ENCODE measurements at regions not wholly inside any gene's neighbourhood (a gene's known extent, or its start where the extent isn't known, plus 50 kb on each side); places are given as distances from the start of the nearest gene placed in this dataset.
"Not testable (repeated sequence)": the region's sequence is repeated elsewhere in the genome, so short reads cannot be mapped to it uniquely, and the experiment has no call there.

GRCh38 chr3:177490626-177491025 is 293.3 kb upstream of the TBL1XR1 start:
- H3K27ac ChIP-seq = no peak overlapping the region
- DNase-seq (ENCODE audit: low spot score) = no peak
- ChIA-PET POLR2A (ENCODE audit: low non-redundant PET) (no interaction called here), CTCF (no interaction called here)
- no peak for TF ChIP-seq CTCF (conservative IDR thresholded peaks at IDR 0.05; ENCODE audit: low read depth)

- ChIA-PET CTCF (no interaction called here), POLR2A (ENCODE audit: low non-redundant PET) (no interaction called here)
- no peak for TF ChIP-seq CTCF (conservative IDR thresholded peaks at IDR 0.05; ENCODE audit: low read depth)
- H3K27ac ChIP-seq = no peak overlapping the region
- no peak for DNase-seq (ENCODE audit: low spot score)
Observed at GRCh38 chr3:177491296-177492032, 294.2 kb upstream of the TBL1XR1 start.

- no peak for DNase-seq (ENCODE audit: low spot score)
- H3K27ac ChIP-seq = no peak overlapping the region
- CTCF ChIA-PET = no interaction called here
- POLR2A ChIA-PET (ENCODE audit: low non-redundant PET) = no interaction called here
- no peak for TF ChIP-seq CTCF (conservative IDR thresholded peaks at IDR 0.05; ENCODE audit: low read depth)
Observed at GRCh38 chr3:177493091-177493490, 295.8 kb upstream of the TBL1XR1 start.

- no peak for DNase-seq (ENCODE audit: low spot score)
- no peak for TF ChIP-seq CTCF (conservative IDR thresholded peaks at IDR 0.05; ENCODE audit: low read depth)
- ChIA-PET CTCF (interaction anchor here (0.6 kb wide), 1 partner anchor 27 kb away, joined by 4 read pairs; no protein-coding TSS in a partner anchor), POLR2A (ENCODE audit: low non-redundant PET) (no interaction called here)
- H3K27ac ChIP-seq = no peak overlapping the region
Observed at GRCh38 chr3:177494216-177494615, 296.9 kb upstream of the TBL1XR1 start.

GRCh38 chr3:177495566-177495965 is 298.3 kb upstream of the TBL1XR1 start:
- ChIA-PET POLR2A (ENCODE audit: low non-redundant PET) (no interaction called here), CTCF (no interaction called here)
- TF ChIP-seq CTCF (conservative IDR thresholded peaks at IDR 0.05; ENCODE audit: low read depth) = no peak
- no peak overlapping the region for H3K27ac ChIP-seq
- DNase-seq (ENCODE audit: low spot score) = no peak

- peak overlapping the region; percentile 57 for H3K27ac ChIP-seq
- DNase-seq (ENCODE audit: low spot score) = peak; percentile 74
- CTCF ChIA-PET = no interaction called here
- TF ChIP-seq CTCF (conservative IDR thresholded peaks at IDR 0.05; ENCODE audit: low read depth) = no peak
- POLR2A ChIA-PET (ENCODE audit: low non-redundant PET) = no interaction called here
Observed at GRCh38 chr3:177498037-177498857, 301.0 kb upstream of the TBL1XR1 start.

- DNase-seq (ENCODE audit: low spot score); POLR2A ChIA-PET (ENCODE audit: low non-redundant PET); H3K27ac ChIP-seq: not testable (repeated sequence)
- CTCF ChIA-PET = interaction anchor here (0.6 kb wide), 1 partner anchor 50 kb away, joined by 3 read pairs; no protein-coding TSS in a partner anchor
Observed at GRCh38 chr3:177499039-177499438, 301.8 kb upstream of the TBL1XR1 start.

Data from RWPE1 (cell line).